Cortex of kidney (tissue), 1 donor: ENCODE measurements at regions not wholly inside any gene's neighbourhood (a gene's known extent, or its start where the extent isn't known, plus 50 kb on each side); places are given as distances from the start of the nearest gene placed in this dataset.

Source experiments
- DNase-seq: peaks from one replicate; lab custom pipeline; 2025; lab: John Stamatoyannopoulos, UW

- DNase-seq, result no peak
Measured at GRCh38 chr14:85221832-85222231, 308.1 kb upstream of the FLRT2 start.

- DNase-seq, result no peak
Measured at GRCh38 chr14:85222341-85222740, 307.6 kb upstream of the FLRT2 start.

GRCh38 chr14:85223667-85224066 lies 306.3 kb upstream of the FLRT2 start:
- DNase-seq, result no peak

- DNase-seq, result no peak
Measured at GRCh38 chr14:85224241-85224640, 305.7 kb upstream of the FLRT2 start.

GRCh38 chr14:85233756-85234155 lies 296.2 kb upstream of the FLRT2 start:
- no peak for DNase-seq

- no peak for DNase-seq
Measured at GRCh38 chr14:85234156-85235025, 295.6 kb upstream of the FLRT2 start.

GRCh38 chr14:85235868-85236267 lies 294.1 kb upstream of the FLRT2 start:
- no peak for DNase-seq

- DNase-seq, result no peak
Measured at GRCh38 chr14:85236296-85236695, 293.6 kb upstream of the FLRT2 start.

GRCh38 chr14:85239791-85240190 lies 290.2 kb upstream of the FLRT2 start:
- DNase-seq, result no peak

- no peak for DNase-seq
Measured at GRCh38 chr14:85241022-85241855, 288.7 kb upstream of the FLRT2 start.

GRCh38 chr14:85242666-85243065 lies 287.3 kb upstream of the FLRT2 start:
- DNase-seq, result no peak

- no peak for DNase-seq
Measured at GRCh38 chr14:85243321-85243720, 286.6 kb upstream of the FLRT2 start.

- DNase-seq, result no peak
Measured at GRCh38 chr14:85247071-85247470, 282.9 kb upstream of the FLRT2 start.

GRCh38 chr14:85248881-85249635 lies 280.9 kb upstream of the FLRT2 start:
- DNase-seq, result no peak

GRCh38 chr14:85250414-85251189 lies 279.3 kb upstream of the FLRT2 start:
- DNase-seq, result no peak

- no peak for DNase-seq
Measured at GRCh38 chr14:85252011-85252410, 277.9 kb upstream of the FLRT2 start.

GRCh38 chr14:85254711-85255110 lies 275.2 kb upstream of the FLRT2 start:
- no peak for DNase-seq

- no peak for DNase-seq
Measured at GRCh38 chr14:85257287-85257686, 272.7 kb upstream of the FLRT2 start.

- no peak for DNase-seq
Measured at GRCh38 chr14:85263916-85264675, 265.8 kb upstream of the FLRT2 start.

GRCh38 chr14:85273099-85273677 lies 256.8 kb upstream of the FLRT2 start:
- DNase-seq, result no peak
